ENCODE measurements at regions not wholly inside any gene's neighbourhood (a gene's known extent, or its start where the extent isn't known, plus 50 kb on each side); places are given as distances from the start of the nearest gene placed in this dataset.

DNA sequence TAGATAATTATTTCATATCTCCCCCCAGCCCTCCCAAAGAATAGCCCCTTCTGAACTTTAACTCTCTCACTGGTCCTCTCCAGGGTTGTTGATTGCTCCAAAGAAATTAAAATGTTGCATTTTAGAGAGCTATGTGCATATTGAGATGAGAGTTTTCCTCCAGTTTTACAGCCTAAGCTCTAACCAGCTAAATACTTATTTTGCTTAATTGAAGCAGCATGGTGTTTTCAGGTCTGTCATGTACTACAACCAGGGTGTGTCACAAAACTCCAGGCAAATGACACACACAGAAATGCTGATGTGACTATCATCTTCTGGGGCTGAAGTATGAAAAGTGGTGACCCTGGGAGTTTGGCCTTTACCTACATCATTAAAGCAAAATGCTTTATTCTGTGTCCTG, 196.8 kb upstream of the STXBP5 start:
- no peaks in the 10 kb centered on the region for H4K20me1 ChIP-seq (ENCODE audit: insufficient read depth, low read length)
- intact Hi-C loops (cut with micrococcal nuclease; ENCODE audit: unreplicated experiment), result no loop called here
- no peaks in the 10 kb centered on the region for H3K36me3 ChIP-seq (replicated peaks in 1 of 2; ENCODE audit: control insufficient read depth in 1 of 2, insufficient read depth in 2 of 2, low read length in 2 of 2)
- no peak for ATAC-seq
- CTCF ChIA-PET (ENCODE audit: low intra/inter-chr PET ratio, low total read pairs), result no interaction called here
- H3K4me3 ChIP-seq (replicated peaks in 1 of 3; ENCODE audit: insufficient read depth in 1 of 3, low read depth in 2 of 3, low read length in 3 of 3), result no peak overlapping the region
- H3K9me3 ChIP-seq (ENCODE audit: low read length), result no peaks in the 10 kb centered on the region
- no peaks in the 10 kb centered on the region for H3K27me3 ChIP-seq (ENCODE audit: control insufficient read depth in 1 of 2, insufficient read depth in 2 of 2, low read length in 2 of 2)
- no peak overlapping the region for H3K27ac ChIP-seq (ENCODE audit: extremely low read length, insufficient read depth, low read length)
- H2AFZ ChIP-seq (ENCODE audit: low read length), result no peak overlapping the region
- no peak for FAIRE-seq
- no peaks in the 10 kb centered on the region for H3K4me1 ChIP-seq (ENCODE audit: insufficient read depth, low read length)
- no peak for TF ChIP-seq CENPT (CRISPR knock-in tag; IDR thresholded peaks at IDR 0.05; ENCODE audit: low read depth)
- POLR2A ChIA-PET, result no interaction called here
- in situ Hi-C loops (cut with HindIII; ENCODE audit: extremely low pct_ligation_motif_present, low pct_unique_long_range_greater_than_20kb), result no loop called here
- no peak overlapping the region for H3K9ac ChIP-seq (ENCODE audit: insufficient read depth, low read depth, low read length)
- H3K79me2 ChIP-seq (ENCODE audit: insufficient read depth, low read length), result no peaks in the 10 kb centered on the region
- no peak for DNase-seq (ENCODE audit: low spot score)
- no peak overlapping the region for H3K4me2 ChIP-seq (ENCODE audit: low read depth, low read length)
- BruUV-seq (replicated peaks), result no TSS peak

DNA sequence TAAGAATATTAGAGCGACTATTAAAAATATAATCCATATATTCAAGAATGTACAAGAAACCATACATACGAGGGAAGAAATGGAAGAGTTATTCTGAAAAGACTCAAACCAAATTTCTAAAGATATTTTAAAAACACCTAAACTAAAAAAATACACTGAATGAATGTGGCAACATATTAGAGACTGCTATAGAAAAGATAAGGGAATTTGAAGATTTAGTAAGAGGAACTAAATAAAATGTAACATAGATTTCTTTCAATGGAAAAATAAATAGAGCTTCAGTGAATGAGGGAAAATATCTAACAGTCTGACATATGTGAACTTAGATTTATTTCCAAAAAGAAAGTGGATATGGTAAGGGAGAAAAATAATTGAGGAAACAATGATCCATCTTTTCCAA, 194.9 kb upstream of the STXBP5 start:
- H3K9me3 ChIP-seq (ENCODE audit: low read length), result no peaks in the 10 kb centered on the region
- ChIA-PET CTCF (ENCODE audit: low intra/inter-chr PET ratio, low total read pairs) (no interaction called here), POLR2A (no interaction called here)
- H3K4me1 ChIP-seq (ENCODE audit: insufficient read depth, low read length), result no peaks in the 10 kb centered on the region
- no peak overlapping the region for H3K4me2 ChIP-seq (ENCODE audit: low read depth, low read length)
- no peaks in the 10 kb centered on the region for H3K79me2 ChIP-seq (ENCODE audit: insufficient read depth, low read length)
- DNase-seq (ENCODE audit: low spot score) (no peak), FAIRE-seq (no peak), ATAC-seq (no peak)
- no peaks in the 10 kb centered on the region for H4K20me1 ChIP-seq (ENCODE audit: insufficient read depth, low read length)
- H3K4me3 ChIP-seq (replicated peaks in 1 of 3; ENCODE audit: insufficient read depth in 1 of 3, low read depth in 2 of 3, low read length in 3 of 3), result no peak overlapping the region
- intact Hi-C loops (cut with micrococcal nuclease; ENCODE audit: unreplicated experiment), result no loop called here
- no peak overlapping the region for H3K9ac ChIP-seq (ENCODE audit: insufficient read depth, low read depth, low read length)
- in situ Hi-C loops (cut with HindIII; ENCODE audit: extremely low pct_ligation_motif_present, low pct_unique_long_range_greater_than_20kb), result no loop called here
- H3K27me3 ChIP-seq (ENCODE audit: control insufficient read depth in 1 of 2, insufficient read depth in 2 of 2, low read length in 2 of 2), result no peaks in the 10 kb centered on the region
- 2% methylated on average over 2 of the region's 2 CpGs for WGBS (ENCODE audit: low lambda C conversion rate)
- no peak overlapping the region for H3K27ac ChIP-seq (ENCODE audit: extremely low read length, insufficient read depth, low read length)
- no peak overlapping the region for H2AFZ ChIP-seq (ENCODE audit: low read length)
- no peaks in the 10 kb centered on the region for H3K36me3 ChIP-seq (replicated peaks in 1 of 2; ENCODE audit: control insufficient read depth in 1 of 2, insufficient read depth in 2 of 2, low read length in 2 of 2)
- no TSS peak for BruUV-seq (replicated peaks)
- TF ChIP-seq MTF1 (CRISPR knock-in tag; IDR thresholded peaks at IDR 0.05), result no peak
- TF ChIP-seq, protein P1, sequence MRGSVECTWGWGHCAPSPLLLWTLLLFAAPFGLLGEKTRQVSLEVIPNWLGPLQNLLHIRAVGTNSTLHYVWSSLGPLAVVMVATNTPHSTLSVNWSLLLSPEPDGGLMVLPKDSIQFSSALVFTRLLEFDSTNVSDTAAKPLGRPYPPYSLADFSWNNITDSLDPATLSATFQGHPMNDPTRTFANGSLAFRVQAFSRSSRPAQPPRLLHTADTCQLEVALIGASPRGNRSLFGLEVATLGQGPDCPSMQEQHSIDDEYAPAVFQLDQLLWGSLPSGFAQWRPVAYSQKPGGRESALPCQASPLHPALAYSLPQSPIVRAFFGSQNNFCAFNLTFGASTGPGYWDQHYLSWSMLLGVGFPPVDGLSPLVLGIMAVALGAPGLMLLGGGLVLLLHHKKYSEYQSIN (CRISPR knock-in tag; IDR thresholded peaks at IDR 0.05; ENCODE audit: borderline replicate concordance), result no peak
- no peak for TF ChIP-seq ZBTB38 (CRISPR knock-in tag; IDR thresholded peaks at IDR 0.05)
- no peak for TF ChIP-seq SOX13 (IDR thresholded peaks at IDR 0.05)
- TF ChIP-seq SOX13 (CRISPR knock-in tag; conservative IDR thresholded peaks at IDR 0.05 in 1 of 2, IDR thresholded peaks at IDR 0.05 in 1 of 2), result no peak
- TF ChIP-seq PHB2 (IDR thresholded peaks at IDR 0.05; ENCODE audit: partially characterized antibody), result no peak
- TF ChIP-seq THAP11 (CRISPR knock-in tag; IDR thresholded peaks at IDR 0.05), result no peak
- no peak for TF ChIP-seq BORCS8-MEF2B (CRISPR knock-in tag; IDR thresholded peaks at IDR 0.05)
- no peak for TF ChIP-seq ATF7 (IDR thresholded peaks at IDR 0.05)
- no peak for TF ChIP-seq ATF7 (CRISPR knock-in tag; IDR thresholded peaks at IDR 0.05)
- TF ChIP-seq ZNF549 (CRISPR knock-in tag; IDR thresholded peaks at IDR 0.05), result no peak
- no peak for TF ChIP-seq ZNF552 (CRISPR knock-in tag; IDR thresholded peaks at IDR 0.05; ENCODE audit: borderline replicate concordance)
- TF ChIP-seq, protein P2, sequence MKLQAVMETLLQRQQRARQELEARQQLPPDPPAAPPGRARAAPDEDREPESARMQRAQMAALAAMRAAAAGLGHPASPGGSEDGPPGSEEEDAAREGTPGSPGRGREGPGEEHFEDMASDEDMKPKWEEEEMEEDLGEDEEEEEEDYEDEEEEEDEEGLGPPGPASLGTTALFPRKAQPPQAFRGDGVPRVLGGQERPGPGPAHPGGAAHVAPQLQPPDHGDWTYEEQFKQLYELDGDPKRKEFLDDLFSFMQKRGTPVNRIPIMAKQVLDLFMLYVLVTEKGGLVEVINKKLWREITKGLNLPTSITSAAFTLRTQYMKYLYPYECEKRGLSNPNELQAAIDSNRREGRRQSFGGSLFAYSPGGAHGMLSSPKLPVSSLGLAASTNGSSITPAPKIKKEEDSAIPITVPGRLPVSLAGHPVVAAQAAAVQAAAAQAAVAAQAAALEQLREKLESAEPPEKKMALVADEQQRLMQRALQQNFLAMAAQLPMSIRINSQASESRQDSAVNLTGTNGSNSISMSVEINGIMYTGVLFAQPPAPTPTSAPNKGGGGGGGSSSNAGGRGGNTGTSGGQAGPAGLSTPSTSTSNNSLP (IDR thresholded peaks at IDR 0.05; ENCODE audit: low read depth, low read length), result no peak
- TF ChIP-seq, protein P3, sequence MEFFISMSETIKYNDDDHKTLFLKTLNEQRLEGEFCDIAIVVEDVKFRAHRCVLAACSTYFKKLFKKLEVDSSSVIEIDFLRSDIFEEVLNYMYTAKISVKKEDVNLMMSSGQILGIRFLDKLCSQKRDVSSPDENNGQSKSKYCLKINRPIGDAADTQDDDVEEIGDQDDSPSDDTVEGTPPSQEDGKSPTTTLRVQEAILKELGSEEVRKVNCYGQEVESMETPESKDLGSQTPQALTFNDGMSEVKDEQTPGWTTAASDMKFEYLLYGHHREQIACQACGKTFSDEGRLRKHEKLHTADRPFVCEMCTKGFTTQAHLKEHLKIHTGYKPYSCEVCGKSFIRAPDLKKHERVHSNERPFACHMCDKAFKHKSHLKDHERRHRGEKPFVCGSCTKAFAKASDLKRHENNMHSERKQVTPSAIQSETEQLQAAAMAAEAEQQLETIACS (CRISPR knock-in tag; IDR thresholded peaks at IDR 0.05), result no peak
- TF ChIP-seq NFKBIZ (CRISPR knock-in tag; IDR thresholded peaks at IDR 0.05), result no peak
- no peak for TF ChIP-seq ZNF12 (CRISPR knock-in tag; IDR thresholded peaks at IDR 0.05)
